GM12874 (cell line): ENCODE measurements at regions not wholly inside any gene's neighbourhood (a gene's known extent, or its start where the extent isn't known, plus 50 kb on each side); places are given as distances from the start of the nearest gene placed in this dataset.

ENCODE experiments used
- TF ChIP-seq, protein P1 (sequence below): IDR thresholded peaks from 2 replicates; pipeline ENCODE4 v1.5.1; 2011; ENCODE audit warnings: low read depth, mild to moderate bottlenecking, control low read depth, low read length, moderate library complexity; ENCODE audit not compliant: insufficient read depth

DNA sequence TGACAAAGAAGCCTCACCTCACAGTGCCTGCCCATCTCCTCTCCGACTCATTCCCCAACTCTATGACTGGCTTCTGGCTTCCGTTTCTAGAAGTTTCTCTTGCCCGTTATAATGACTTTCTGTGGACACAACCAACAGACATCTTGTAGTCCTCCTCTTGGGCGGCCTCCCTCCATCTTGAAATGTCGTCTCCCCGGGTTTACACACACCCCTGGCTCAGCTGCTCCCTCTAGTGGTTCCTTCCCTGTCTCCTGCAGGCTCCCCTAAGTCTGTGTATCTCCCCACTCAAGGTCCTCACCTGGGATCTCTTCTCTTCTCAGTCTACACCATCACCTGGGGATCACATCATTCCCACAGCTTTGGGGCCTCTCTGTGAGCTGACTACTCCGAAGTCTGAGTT lies 123.4 kb upstream of the NEBL start:
- TF ChIP-seq, protein P1, sequence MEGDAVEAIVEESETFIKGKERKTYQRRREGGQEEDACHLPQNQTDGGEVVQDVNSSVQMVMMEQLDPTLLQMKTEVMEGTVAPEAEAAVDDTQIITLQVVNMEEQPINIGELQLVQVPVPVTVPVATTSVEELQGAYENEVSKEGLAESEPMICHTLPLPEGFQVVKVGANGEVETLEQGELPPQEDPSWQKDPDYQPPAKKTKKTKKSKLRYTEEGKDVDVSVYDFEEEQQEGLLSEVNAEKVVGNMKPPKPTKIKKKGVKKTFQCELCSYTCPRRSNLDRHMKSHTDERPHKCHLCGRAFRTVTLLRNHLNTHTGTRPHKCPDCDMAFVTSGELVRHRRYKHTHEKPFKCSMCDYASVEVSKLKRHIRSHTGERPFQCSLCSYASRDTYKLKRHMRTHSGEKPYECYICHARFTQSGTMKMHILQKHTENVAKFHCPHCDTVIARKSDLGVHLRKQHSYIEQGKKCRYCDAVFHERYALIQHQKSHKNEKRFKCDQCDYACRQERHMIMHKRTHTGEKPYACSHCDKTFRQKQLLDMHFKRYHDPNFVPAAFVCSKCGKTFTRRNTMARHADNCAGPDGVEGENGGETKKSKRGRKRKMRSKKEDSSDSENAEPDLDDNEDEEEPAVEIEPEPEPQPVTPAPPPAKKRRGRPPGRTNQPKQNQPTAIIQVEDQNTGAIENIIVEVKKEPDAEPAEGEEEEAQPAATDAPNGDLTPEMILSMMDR: peak; percentile 70

DNA sequence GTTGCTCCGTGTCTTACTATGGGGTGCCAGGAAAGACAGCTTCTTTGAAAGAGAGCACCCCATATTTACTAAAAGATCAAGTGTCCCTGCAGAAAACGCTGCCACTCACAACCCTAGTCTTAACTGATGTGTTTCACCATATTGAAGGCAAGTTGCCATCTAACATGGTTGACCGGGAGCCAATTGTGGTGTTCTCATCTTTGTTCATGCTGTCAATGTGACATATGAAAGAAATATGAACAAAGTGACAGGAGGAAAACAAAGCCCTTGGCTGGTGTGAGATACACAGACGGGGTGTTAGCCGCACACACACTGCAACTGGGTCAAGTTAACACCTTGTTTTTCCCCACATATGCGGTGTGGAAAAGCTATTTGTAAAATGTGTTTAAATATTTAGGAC lies 122.3 kb upstream of the NEBL start:
- TF ChIP-seq, protein P1: no peak

DNA sequence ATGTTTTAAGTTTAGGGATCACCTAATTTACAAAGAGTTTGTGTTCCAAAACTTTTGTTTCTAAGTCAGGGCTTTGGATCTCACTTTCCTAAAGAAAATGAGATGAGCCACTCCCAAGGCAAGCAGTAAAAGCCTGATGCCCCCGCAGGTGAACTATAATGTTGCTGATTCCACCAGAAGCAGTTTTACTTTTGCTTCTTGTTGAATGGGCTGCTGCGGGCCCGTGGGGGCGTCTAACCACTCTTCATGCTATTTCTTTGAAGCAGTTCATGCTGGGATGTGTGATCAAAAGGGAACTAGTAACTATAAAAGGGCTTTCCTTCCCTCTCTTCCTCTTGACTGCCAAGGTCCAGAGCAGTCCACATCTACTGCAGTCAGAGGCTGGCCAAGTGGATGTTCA lies 118.7 kb upstream of the NEBL start:
- TF ChIP-seq, protein P1: no peak

DNA sequence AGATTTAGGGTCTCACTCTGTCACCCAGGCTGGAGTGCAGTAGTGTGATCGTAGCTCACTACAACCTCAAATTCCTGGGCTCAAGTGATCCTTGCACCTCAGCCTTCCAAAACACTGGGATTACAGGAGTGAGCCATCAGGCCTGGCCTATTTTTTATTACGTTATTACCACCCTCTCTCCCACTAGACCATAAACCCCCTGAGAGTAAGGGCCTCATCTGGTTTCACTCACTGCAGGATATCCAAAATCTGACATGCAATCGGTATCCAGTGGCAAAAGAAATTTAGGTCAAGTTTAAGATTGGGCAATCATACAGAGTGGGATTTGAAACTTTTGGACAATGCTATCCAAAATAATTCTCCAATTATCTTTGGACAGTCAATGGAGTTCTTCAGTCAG lies 117.0 kb upstream of the NEBL start:
- TF ChIP-seq, protein P1: no peak

DNA sequence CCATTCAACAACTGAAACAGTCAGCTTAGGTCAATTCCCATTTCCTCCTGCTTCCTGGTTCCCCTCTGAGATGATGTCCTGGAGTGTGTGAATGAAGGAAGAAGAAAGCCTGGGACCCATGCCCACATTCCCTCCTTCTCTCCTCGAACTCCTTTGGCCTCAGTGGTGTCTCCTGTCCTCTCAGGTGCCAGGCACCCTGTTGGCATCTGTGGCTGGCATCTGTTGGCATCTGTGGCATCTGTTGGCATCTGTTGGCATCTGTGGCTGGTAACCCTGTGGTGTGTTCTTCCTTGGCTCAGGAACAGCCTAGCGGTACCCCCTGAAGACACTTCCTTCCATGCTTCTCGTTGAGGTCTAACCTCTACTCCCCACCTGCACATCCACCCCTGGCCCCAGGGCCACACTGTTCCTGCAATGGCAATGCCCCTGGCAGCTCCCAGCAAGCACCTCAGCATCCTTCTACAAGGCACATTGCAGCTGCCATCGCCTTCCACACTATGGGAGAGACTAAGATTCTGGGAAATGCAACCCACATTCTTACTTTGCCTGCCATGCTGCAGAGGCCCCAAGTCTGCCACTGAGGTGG lies 114.4 kb upstream of the NEBL start:
- TF ChIP-seq, protein P1: no peak

DNA sequence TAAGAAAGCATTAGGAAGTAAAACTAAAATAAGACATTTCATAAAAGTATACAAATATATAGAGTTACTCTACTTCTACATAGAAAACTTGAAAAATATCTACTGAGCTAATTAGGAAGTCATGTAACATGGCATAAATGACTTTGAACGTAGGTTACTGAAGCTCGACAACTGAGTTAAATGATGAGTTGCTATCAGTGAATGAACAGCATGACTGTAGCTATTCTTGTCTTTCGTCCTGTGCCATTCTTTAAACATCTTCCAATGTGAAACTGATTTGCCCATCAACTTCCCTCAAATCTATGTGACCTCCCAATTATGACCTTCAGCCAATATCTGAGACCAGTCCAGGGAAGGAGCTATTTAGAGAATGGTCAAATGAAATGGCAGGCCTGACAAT lies 113.5 kb upstream of the NEBL start:
- TF ChIP-seq, protein P1: no peak

DNA sequence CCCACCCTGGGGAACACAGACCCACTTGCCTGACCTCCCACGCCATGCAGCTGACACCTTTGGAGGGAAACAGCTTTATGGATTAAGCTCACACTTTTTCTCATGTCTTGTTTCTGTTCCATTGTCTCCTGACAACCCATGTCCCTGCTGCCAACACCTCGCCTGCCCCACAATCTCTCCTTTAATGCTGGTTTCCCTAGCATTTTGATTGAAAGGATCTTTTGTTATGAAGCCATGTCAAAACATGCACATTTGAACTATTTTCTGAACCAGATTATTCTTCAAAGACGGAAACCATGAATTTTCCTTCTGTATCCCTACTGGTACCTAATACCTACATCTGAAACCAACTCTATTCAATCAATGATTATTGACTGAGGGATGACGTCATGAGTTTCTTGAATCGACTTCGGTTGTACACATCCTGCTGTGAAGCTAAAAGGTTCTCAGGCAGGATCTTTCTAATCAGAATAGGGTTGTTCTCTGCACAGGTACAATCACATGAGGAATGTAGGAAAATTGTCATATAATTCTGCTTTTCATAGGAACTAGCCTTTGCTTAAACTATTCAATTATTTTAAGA lies 106.2 kb upstream of the NEBL start:
- TF ChIP-seq, protein P1: no peak
